Stimulated activated CD8-positive, alpha-beta memory T cell treated with anti-CD3 and anti-CD28 coated beads, Interleukin-7, amount 100 ng/mL, for 48 hours (primary cell): ENCODE measurements at regions not wholly inside any gene's neighbourhood (a gene's known extent, or its start where the extent isn't known, plus 50 kb on each side); places are given as distances from the start of the nearest gene placed in this dataset.

Experiments used
- DNase-seq, 2 donors: peaks; one replicate each; pipeline ENCODE4 v3.0.0-alpha.2; 2020; ENCODE audit warnings: low read depth in 1 of 2; ENCODE audit errors: extremely low read depth in 1 of 2

DNA sequence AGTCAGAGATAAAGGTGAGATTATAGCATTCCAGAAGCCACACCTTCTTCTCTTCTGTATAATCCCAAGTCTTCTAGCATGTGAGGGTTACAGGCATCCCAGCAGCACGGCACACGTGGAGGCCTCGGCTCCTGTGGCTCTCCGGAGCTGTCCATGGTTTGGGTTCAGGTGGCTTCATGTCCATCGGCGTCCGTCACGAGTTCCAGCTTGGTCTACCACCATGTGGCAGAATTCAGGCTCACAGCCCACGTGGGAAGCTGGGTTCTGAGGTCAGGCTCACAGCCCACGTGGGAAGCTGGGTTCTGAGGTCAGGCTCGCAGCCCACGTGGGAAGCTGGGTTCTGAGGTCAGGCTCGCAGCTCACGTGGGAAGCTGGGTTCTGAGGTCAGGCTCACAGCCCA lies 378.3 kb upstream of the SALL3 start:
- DNase-seq = no peak

DNA sequence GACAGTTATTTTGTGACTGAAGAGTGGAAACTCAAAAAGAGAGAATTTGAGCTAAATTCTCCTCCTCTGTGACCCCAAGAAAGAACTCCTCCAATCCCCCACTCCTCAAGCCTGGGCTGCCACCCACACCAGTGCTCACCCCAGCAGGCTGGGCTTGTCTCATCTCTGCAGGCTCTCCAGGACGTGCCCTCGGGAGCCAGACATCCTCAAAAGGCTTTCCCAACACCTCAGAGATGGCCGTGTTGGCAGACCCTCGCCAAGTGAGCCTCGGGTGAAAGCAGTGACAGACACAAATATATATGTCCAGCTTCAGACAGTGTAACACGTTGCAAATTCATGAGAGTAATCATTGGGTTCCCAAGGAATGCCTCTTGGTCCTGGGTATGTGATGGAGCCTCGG lies 377.7 kb upstream of the SALL3 start:
- no peak for DNase-seq

- no peak for DNase-seq
These were observed 377.2 kb upstream of the SALL3 start for GRCh38 chr18:78602430-78602829.

GRCh38 chr18:78603102-78603983 lies 376.3 kb upstream of the SALL3 start:
- DNase-seq = no peak

GRCh38 chr18:78605255-78605654 lies 374.4 kb upstream of the SALL3 start:
- no peak for DNase-seq

DNA sequence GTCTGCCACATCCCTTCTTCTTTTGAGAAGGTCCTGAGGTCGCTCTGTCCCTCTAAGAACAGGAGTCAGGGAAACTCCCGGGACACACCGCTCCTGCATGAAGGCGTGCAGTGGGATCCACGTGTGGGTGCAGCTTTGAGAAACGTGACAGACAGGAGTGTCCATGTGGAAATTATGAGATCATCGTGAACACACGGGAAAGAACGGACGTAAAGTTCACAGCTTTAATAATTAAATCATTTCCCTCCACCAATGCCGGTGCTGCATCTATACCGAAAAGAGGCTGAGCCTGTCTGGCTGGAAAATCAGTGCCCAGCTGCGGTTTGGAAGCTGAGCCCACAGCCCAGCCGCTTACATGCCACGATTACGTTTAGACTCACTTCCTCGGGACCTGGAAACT lies 372.4 kb upstream of the SALL3 start:
- no peak for DNase-seq

DNA sequence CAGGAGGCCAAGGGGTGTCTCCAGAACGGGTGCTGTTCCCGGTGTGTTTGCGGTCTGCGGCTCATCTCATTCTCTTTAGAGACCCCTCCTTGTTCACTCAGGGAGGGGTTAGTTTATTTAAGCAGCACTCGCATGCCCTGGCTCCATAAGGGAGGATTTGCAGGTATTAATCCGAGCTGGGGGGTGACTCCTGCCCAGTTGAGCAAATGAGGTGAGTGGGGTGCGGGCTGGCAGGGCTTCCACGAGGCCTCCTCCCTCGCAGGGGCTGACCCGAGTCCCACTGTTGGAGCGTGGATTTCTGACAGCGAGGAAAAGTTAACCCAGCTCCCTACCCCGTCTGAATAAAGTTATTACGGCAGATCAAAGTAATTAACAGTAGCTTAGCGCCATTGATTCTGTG lies 371.8 kb upstream of the SALL3 start:
- no peak for DNase-seq

- DNase-seq = no peak
These were observed 369.4 kb upstream of the SALL3 start for GRCh38 chr18:78610179-78610578.

DNA sequence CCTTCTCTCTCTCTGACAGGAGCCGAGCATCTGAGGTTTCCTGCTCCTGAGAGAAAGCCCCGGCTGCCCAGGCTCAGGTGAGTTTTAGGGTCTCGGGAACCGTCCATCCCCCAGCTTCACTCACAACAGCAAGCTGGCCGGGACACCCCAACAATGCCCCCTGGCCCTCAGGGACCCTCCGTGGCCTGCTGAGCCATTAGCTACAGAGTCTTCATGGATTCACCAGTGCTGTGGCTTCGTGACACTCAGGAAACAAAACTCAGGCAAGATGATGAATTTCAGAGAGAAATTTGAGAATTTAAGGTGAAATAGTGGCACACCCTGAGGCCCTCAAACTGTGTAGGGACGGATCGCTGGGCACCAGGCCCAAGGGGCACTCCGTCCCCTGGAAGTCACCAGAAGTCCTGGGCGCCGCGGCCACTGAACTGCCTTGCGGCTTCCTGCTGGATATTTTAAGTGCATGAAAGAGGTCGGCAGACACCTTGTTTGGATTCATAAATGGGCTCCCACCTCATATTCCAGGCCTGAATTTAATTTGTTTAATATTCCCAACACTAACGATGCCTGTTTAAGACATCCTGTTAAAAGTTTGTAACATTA lies 368.3 kb upstream of the SALL3 start:
- DNase-seq = no peak

DNA sequence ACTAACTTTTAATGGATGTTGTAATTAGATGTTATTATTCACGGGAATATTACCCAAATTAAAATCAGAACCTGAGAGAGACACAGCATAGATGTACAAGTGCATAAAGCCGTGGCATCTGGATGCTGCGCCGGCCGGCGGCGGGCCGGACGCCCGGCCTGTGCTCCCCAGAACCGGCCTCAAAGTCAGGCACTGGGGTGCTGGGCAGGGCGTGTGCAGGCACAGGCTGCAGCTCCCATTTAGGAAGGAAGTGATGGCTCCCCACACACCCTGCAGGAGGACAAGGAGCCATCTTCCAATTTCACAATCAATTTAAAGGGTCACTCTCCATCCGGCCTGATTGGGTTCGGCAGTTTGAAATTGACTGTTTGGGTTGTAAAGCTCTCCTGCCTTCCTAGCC lies 367.7 kb upstream of the SALL3 start:
- DNase-seq = no peak

DNA sequence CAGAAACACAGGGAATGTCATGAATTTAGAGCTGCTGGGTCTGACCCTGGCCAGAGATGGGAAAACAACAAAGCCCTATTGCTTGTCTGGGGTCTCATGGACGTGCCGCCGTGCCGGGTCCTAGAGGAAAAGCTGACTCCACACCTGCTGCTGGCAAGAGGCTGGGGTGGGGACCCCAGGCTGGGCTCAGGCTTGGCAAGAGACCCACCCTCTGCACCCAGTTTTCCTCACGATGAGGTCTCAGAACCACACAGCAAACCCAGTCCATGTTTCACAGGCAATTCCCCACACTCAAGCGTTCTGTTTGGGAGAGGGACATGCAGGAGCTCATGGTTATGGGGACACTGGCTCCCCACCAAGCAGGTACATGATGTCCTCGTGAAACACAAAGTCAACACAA lies 367.3 kb upstream of the SALL3 start:
- DNase-seq = no peak

DNA sequence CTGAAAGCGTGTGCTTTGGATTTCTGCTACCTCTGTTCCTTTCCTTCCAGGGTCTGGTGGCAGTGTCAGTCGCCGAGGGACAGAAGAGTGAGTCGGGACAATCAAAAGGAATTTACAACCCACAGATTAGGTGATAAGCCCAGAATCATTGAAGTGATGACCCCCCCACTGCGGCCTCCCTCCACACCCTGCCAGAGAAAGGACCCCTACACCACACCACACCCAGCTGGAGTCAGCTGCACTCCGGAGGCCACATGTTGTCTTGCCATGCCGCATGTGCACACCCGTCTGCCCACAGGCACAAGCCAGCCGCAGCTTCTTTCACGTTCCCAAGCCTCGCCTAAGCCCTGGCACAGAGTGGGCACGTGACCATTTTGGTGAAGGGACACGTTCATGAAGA lies 366.8 kb upstream of the SALL3 start:
- DNase-seq = no peak

DNA sequence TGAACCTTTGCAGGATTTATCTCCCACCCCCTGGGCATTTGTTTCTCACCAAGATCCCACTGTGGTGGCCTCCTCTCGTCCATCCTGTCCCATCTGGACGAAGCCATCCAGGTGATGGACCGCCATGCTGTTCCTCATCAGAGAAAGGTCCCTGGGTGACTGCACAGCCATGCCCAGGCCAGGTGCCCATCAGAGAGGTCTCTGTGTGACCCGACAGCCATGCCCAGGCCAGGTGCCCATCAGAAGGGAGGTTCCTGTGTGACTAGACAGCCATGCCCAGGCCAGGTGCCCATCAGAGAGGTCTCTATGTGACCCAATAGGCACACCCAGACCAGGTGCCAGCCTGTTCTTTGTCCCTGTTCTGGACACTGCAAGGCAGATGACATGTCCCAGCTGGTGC lies 360.9 kb upstream of the SALL3 start:
- DNase-seq = no peak

- no peak for DNase-seq
These were observed 359.8 kb upstream of the SALL3 start for GRCh38 chr18:78619854-78620253.

- DNase-seq = no peak
These were observed 359.3 kb upstream of the SALL3 start for GRCh38 chr18:78620326-78620725.

DNA sequence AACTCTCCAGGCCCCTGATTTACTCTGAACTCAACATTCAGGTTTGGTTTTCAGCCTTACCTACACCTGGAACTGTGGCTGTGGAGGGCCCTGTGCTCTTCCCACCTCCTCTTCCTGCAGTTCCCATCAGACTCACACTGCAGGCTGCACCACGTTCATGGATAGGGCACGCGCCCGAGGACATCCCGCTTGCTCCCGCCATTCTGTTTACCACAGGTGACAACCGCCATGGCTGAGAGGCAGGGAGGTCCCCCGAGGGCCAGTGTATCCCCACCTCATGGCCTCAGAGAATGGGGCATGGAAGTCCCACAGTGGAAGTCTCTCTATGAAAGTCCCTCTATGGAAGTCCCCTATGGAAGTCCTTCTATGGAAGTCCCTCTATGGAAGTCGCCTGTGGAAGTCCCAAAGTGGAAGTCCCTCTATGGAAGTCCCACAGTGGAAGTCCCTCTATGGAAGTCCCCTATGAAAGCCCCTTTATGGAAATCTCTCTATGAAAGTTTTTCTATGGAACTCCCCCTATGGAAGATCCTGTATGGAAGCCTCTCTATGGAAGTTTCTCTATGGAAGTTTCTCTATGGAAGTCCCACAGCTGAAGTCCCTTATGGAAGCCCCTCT lies 358.4 kb upstream of the SALL3 start:
- no peak for DNase-seq

- DNase-seq = no peak
These were observed 357.2 kb upstream of the SALL3 start for GRCh38 chr18:78622251-78622906.

- no peak for DNase-seq
These were observed 356.6 kb upstream of the SALL3 start for GRCh38 chr18:78622907-78623541.

DNA sequence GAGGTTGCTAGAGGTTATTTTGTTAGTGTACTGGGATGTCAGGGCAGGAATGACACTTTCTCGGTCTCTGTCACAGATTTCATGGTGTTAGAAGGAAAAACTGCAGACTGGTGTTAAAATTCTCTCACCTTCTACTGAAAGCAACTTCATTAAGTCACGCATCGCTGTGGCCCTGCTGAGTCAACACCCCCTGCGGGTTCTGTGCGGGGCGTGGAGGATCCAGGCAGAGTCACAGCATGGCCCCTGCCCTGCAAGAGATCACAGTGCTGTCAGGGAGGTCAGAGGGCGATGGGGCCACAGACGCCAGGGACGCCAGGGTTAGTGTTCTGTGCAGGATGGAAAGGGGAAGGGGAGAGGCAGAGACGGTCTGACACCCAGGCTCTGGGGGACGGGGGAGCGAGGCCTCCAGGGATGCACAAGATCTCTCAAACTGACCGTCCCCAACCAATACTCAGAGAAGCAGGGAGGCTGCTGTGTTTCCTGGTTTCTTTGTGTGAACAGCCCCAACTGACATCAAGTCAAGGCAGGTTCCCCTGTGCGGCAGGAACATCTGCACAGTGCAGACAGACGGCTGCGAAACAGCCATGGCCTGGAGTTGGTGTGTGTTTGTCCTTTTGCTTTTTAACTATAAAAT lies 354.9 kb upstream of the SALL3 start:
- DNase-seq = no peak

DNA sequence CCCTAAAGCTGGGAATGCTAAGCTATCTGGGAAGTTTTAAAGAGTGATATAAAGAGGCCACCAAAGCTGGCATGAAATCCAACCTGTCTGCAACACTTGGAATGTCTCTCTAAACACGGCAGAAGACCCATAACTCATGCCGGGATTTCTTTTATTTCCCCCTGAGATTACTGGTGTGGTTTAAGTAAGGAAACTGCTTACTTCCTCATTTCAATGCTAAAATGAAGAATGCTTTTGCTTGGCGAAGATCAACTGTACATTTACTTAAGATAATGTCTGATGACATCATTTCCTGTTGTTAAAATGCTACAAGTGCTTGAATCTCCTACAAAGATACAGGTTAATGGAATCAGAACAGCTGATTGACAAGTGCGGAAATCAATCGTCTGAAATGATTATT lies 353.8 kb upstream of the SALL3 start:
- DNase-seq = no peak
